K562 (cell line): ENCODE measurements at regions not wholly inside any gene's neighbourhood (a gene's known extent, or its start where the extent isn't known, plus 50 kb on each side); places are given as distances from the start of the nearest gene placed in this dataset.

Experiments
- ATAC-seq: fragments of 200-7000 bp; cut with Tn5 transposase; 3 replicates; pipeline ENCODE4 v1.9.1; 2020; ENCODE audit warnings: moderate library complexity
- BruUV-seq: library from RNA; stranded (reverse); fragments of 400-500 nt; replicated peaks from 2 replicates; lab custom pipeline; 2021; lab: Mats Ljungman, UMichigan
- CTCF ChIA-PET: fragments of 300-600 bp; formaldehyde crosslinking; extraction: SDS; loops from one replicate; lab custom pipeline; 2021; ENCODE audit warnings: low intra/inter-chr PET ratio; lab: Yijun Ruan, JAX
- POLR2A ChIA-PET: fragments of 300-600, 350-650 bp; sonication (Branson Sonifier 250); formaldehyde crosslinking; extraction: SDS; loops from one replicate; lab custom pipeline; 2021; ENCODE audit warnings: antibody characterized with exemption, inconsistent platforms; lab: Yijun Ruan, JAX
- DNase-seq, 4 experiments: peaks; one replicate each; pipeline versions ENCODE4 v3.0.0 to v3.0.0-alpha.2; 2011 to 2018; ENCODE audit warnings: low spot score in 3 of 4, mixed read lengths in 3 of 4; ENCODE audit errors: extremely low read depth in 1 of 4
- FAIRE-seq: peaks from 2 replicates; lab custom pipeline; 2011; peaks lifted over from hg19 to GRCh38; lab: Jason Lieb, UNC
- H2AFZ ChIP-seq: 2 replicates; pipeline ENCODE4 v1.6.0; 2011; ENCODE audit warnings: low read depth, low read length, control low read depth, inconsistent platforms
- H3K27ac ChIP-seq: fragments of 200-600 bp; 3 replicates; pipeline ENCODE4 v1.8.0; 2011; ENCODE audit warnings: low read depth, mild to moderate bottlenecking, control low read depth, inconsistent platforms, low read length, moderate library complexity, mixed read lengths; ENCODE audit errors: extremely low read depth
- H3K27me3 ChIP-seq, 2 experiments: fragments of 300-600 bp in 1 of 2; 2 replicates in 1 of 2; 3 replicates in 1 of 2; pipeline versions ENCODE4 v1.6.0 to v1.8.0; 2011; ENCODE audit warnings: inconsistent platforms in 2 of 2, low read length in 2 of 2, mild to moderate bottlenecking in 1 of 2, mixed read lengths in 1 of 2, moderate library complexity in 1 of 2; ENCODE audit not compliant: control insufficient read depth in 2 of 2, insufficient read depth in 2 of 2
- H3K36me3 ChIP-seq: fragments of 300-600 bp; 3 replicates; pipeline ENCODE4 v1.8.0; 2011; ENCODE audit warnings: mild to moderate bottlenecking, low read length, inconsistent platforms; ENCODE audit not compliant: control insufficient read depth, insufficient read depth
- H3K4me1 ChIP-seq, 2 experiments: fragments of 200-600 bp in 1 of 2; replicated peaks in 1 of 2; 2 replicates in 1 of 2; 3 replicates in 1 of 2; pipeline versions ENCODE4 v1.5.1 to v1.8.0; 2011; ENCODE audit warnings: inconsistent platforms in 2 of 2, low read length in 2 of 2, mild to moderate bottlenecking in 1 of 2, mixed read lengths in 1 of 2, moderate library complexity in 1 of 2; ENCODE audit not compliant: control insufficient read depth in 2 of 2, insufficient read depth in 2 of 2
- H3K4me2 ChIP-seq: 2 replicates; pipeline ENCODE4 v1.6.1; 2011; ENCODE audit warnings: low read length, control low read depth, inconsistent platforms, mixed read lengths; ENCODE audit not compliant: insufficient read depth
- H3K4me3 ChIP-seq: fragments of 200-600 bp; sonication (generic), shearing (Covaris generic); 2 replicates; pipeline ENCODE4 v1.5.1; 2016; ENCODE audit warnings: control low read depth, inconsistent platforms
- H3K79me2 ChIP-seq: fragments of 200-600 bp; 3 replicates; pipeline ENCODE4 v1.8.0; 2011; ENCODE audit warnings: low read length, inconsistent platforms; ENCODE audit not compliant: control insufficient read depth, insufficient read depth
- H3K9ac ChIP-seq, 2 experiments: 2 replicates each; pipeline versions ENCODE4 v1.6.0 to v1.6.1; 2011; ENCODE audit warnings: low read depth in 2 of 2, low read length in 2 of 2, control low read depth in 1 of 2, inconsistent platforms in 1 of 2, mild to moderate bottlenecking in 1 of 2, mixed read lengths in 1 of 2; ENCODE audit not compliant: insufficient read depth in 1 of 2
- H3K9me1 ChIP-seq: one replicate; pipeline ENCODE4 v1.6.0; 2011; ENCODE audit warnings: inconsistent platforms, mild to moderate bottlenecking, low read length, moderate library complexity; ENCODE audit not compliant: control insufficient read depth, insufficient read depth
- H3K9me3 ChIP-seq: replicated peaks from 2 replicates; pipeline ENCODE4 v1.5.1; 2011; ENCODE audit warnings: low read depth, low read length, inconsistent platforms; ENCODE audit not compliant: control insufficient read depth, insufficient read depth
- H4K20me1 ChIP-seq: replicated peaks from 2 replicates; pipeline ENCODE4 v1.6.1; 2011; ENCODE audit warnings: low read length, inconsistent platforms, mixed read lengths; ENCODE audit not compliant: control insufficient read depth, insufficient read depth
- CCNT2 ChIP-seq: IDR thresholded peaks from 2 replicates; pipeline ENCODE4 v1.6.1; 2011; ENCODE audit warnings: borderline replicate concordance, low read depth, mild to moderate bottlenecking, moderate library complexity, mixed read lengths, low read length; ENCODE audit not compliant: insufficient read length; ENCODE audit errors: extremely low read depth
- MAFG ChIP-seq: fragments of 450-650 bp; conservative IDR thresholded peaks from 2 replicates; pipeline ENCODE4 v1.6.1; 2016; ENCODE audit warnings: missing genetic modification characterization, missing compliant biosample characterization
- MAFK ChIP-seq: IDR thresholded peaks from 2 replicates; pipeline ENCODE4 v1.6.1; 2011; ENCODE audit warnings: low read length, improper control_type of control experiment
- NBN ChIP-seq: fragments of 450-650 bp; IDR thresholded peaks from 2 replicates; pipeline ENCODE4 v1.6.1; 2016; ENCODE audit warnings: low read depth, mild to moderate bottlenecking
- RUNX1 ChIP-seq: sonication (generic); IDR thresholded peaks from 2 replicates; pipeline ENCODE4 v1.6.1; 2016; ENCODE audit warnings: antibody characterized with exemption, low read depth
- SIN3B ChIP-seq: fragments of 450-650 bp; IDR thresholded peaks from 2 replicates; pipeline ENCODE4 v1.6.1; 2017; ENCODE audit warnings: low read depth, mild to moderate bottlenecking, moderate library complexity
- ZNF175 ChIP-seq: fragments of 200-800 bp; sonication (Bioruptor generic); IDR thresholded peaks from 2 replicates; pipeline ENCODE4 v1.6.1; 2016; ENCODE audit warnings: low read depth, mild to moderate bottlenecking, missing genetic modification characterization, missing compliant biosample characterization
- ZNF316 ChIP-seq: fragments of 450-650 bp; IDR thresholded peaks from 2 replicates; pipeline ENCODE4 v1.6.1; 2016
- WGBS: fragments of 100-300 bp; shearing (Covaris generic); methylation state at CpG from one replicate; pipeline ENCODE4 v1.1.6; 2016; ENCODE audit warnings: low coverage, mixed read lengths; ENCODE audit not compliant: insufficient coverage; ENCODE audit errors: missing lambda C conversion rate; 5-methylcytosine and 5-hydroxymethylcytosine counted together
- in situ Hi-C: fragments of 300-500 bp; cut with MboI; formaldehyde crosslinking; loops from 4 replicates; pipeline ENCODE4 v1.15.0; 2018; ENCODE audit warnings: inconsistent platforms, mixed read lengths
- intact Hi-C: fragments of 100-400 bp; cut with micrococcal nuclease; formaldehyde crosslinking; loops from 2 replicates; pipeline ENCODE4 v1.14.2; 2022
- TF ChIP-seq, protein P1 (sequence below): fragments of 200-800 bp; sonication (Bioruptor generic); IDR thresholded peaks from 2 replicates; pipeline ENCODE4 v1.6.1; 2017; ENCODE audit warnings: missing genetic modification characterization, missing compliant biosample characterization
- TF ChIP-seq, protein P2 (sequence below): fragments of 250-450 bp; sonication (Bioruptor Pico); IDR thresholded peaks from 2 replicates; pipeline ENCODE4 v1.8.0; 2022; ENCODE audit warnings: inconsistent platforms
- TF ChIP-seq, protein P3 (sequence below): fragments of 450-650 bp; IDR thresholded peaks from 2 replicates; pipeline ENCODE4 v1.6.1; 2017; ENCODE audit warnings: antibody characterized with exemption

GRCh38 chr10:78892338-78893176 lies 176.2 kb upstream of the ZMIZ1 start (continued):
- TF ChIP-seq CCNT2, result no peak
- peak; percentile 79 for TF ChIP-seq ZNF316
- TF ChIP-seq MAFG (tag), result peak; percentile 67
- no peak for TF ChIP-seq ZNF175 (CRISPR knock-in tag)
- peak; percentile 61; the same call in 1 of the 2 replicates for TF ChIP-seq MAFK

DNA sequence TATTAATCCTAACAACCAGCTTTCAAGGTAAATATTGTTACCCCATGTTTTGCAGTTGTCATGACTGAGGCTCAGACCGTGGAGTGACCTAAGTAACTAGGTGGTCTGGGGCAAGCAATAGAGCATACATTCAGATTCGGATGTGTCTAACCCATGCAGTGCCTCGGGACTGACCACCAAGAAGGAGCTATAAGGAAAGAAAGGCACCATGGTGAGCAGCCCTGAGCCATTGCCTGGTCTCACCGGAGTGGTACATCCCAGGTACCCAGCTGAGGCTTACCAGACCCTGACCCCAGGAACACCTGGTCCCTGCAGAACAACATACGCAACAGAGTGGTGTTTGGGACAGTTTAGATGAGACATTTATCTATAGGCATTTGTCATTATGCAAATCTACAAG lies 175.5 kb upstream of the ZMIZ1 start:
- ATAC-seq, result no peak
- H3K27me3 ChIP-seq, result peaks cover 28 to 33% of the 10 kb centered on the region in 2 experiments
- no peak for FAIRE-seq
- intact Hi-C loops, result no loop called here
- no TSS peak for BruUV-seq
- H3K79me2 ChIP-seq, result no peaks in the 10 kb centered on the region
- no peak for DNase-seq
- no peak overlapping the region for H3K27ac ChIP-seq
- H3K4me2 ChIP-seq, result no peak overlapping the region
- H3K9me1 ChIP-seq, result no peaks in the 10 kb centered on the region
- no peak overlapping the region for H3K9ac ChIP-seq
- H3K4me1 ChIP-seq, result no peaks in the 10 kb centered on the region
- H4K20me1 ChIP-seq, result no peaks in the 10 kb centered on the region
- CTCF ChIA-PET, result no interaction called here
- TF ChIP-seq, protein P1, sequence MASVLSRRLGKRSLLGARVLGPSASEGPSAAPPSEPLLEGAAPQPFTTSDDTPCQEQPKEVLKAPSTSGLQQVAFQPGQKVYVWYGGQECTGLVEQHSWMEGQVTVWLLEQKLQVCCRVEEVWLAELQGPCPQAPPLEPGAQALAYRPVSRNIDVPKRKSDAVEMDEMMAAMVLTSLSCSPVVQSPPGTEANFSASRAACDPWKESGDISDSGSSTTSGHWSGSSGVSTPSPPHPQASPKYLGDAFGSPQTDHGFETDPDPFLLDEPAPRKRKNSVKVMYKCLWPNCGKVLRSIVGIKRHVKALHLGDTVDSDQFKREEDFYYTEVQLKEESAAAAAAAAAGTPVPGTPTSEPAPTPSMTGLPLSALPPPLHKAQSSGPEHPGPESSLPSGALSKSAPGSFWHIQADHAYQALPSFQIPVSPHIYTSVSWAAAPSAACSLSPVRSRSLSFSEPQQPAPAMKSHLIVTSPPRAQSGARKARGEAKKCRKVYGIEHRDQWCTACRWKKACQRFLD (CRISPR knock-in tag), result no peak
- TF ChIP-seq, protein P2, sequence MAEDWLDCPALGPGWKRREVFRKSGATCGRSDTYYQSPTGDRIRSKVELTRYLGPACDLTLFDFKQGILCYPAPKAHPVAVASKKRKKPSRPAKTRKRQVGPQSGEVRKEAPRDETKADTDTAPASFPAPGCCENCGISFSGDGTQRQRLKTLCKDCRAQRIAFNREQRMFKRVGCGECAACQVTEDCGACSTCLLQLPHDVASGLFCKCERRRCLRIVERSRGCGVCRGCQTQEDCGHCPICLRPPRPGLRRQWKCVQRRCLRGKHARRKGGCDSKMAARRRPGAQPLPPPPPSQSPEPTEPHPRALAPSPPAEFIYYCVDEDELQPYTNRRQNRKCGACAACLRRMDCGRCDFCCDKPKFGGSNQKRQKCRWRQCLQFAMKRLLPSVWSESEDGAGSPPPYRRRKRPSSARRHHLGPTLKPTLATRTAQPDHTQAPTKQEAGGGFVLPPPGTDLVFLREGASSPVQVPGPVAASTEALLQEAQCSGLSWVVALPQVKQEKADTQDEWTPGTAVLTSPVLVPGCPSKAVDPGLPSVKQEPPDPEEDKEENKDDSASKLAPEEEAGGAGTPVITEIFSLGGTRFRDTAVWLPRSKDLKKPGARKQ (CRISPR knock-in tag), result no peak
- no peak for TF ChIP-seq SIN3B
- TF ChIP-seq, protein P3, sequence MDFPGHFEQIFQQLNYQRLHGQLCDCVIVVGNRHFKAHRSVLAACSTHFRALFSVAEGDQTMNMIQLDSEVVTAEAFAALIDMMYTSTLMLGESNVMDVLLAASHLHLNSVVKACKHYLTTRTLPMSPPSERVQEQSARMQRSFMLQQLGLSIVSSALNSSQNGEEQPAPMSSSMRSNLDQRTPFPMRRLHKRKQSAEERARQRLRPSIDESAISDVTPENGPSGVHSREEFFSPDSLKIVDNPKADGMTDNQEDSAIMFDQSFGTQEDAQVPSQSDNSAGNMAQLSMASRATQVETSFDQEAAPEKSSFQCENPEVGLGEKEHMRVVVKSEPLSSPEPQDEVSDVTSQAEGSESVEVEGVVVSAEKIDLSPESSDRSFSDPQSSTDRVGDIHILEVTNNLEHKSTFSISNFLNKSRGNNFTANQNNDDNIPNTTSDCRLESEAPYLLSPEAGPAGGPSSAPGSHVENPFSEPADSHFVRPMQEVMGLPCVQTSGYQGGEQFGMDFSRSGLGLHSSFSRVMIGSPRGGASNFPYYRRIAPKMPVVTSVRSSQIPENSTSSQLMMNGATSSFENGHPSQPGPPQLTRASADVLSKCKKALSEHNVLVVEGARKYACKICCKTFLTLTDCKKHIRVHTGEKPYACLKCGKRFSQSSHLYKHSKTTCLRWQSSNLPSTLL, result no peak
- TF ChIP-seq RUNX1, result no peak
- no peak for TF ChIP-seq NBN
- TF ChIP-seq, all 486 proteins: peak for 0
- in situ Hi-C loops, result no loop called here
- WGBS, result 0% methylated on average over 5 of the region's 5 CpGs
- POLR2A ChIA-PET, result interaction anchor here (0.7 kb wide), 1 partner anchor 20 kb away, joined by 4 read pairs; no protein-coding TSS in a partner anchor
- H3K9me3 ChIP-seq, result no peaks in the 10 kb centered on the region
- H2AFZ ChIP-seq, result no peak overlapping the region
- no peaks in the 10 kb centered on the region for H3K36me3 ChIP-seq
- no peak overlapping the region for H3K4me3 ChIP-seq
